GM19395 (cell line): ENCODE measurements at regions not wholly inside any gene's neighbourhood (a gene's known extent, or its start where the extent isn't known, plus 50 kb on each side); places are given as distances from the start of the nearest gene placed in this dataset.
"Not testable (repeated sequence)": the region's sequence is repeated elsewhere in the genome, so short reads cannot be mapped to it uniquely, and the experiment has no call there.

Experiments used
- ATAC-seq: cut with Tn5 transposase; IDR thresholded peaks from one replicate; pipeline ENCODE4 v1.9.1; 2021; ENCODE audit warnings: mild to moderate bottlenecking, moderate library complexity; ENCODE audit not compliant: unreplicated experiment

DNA sequence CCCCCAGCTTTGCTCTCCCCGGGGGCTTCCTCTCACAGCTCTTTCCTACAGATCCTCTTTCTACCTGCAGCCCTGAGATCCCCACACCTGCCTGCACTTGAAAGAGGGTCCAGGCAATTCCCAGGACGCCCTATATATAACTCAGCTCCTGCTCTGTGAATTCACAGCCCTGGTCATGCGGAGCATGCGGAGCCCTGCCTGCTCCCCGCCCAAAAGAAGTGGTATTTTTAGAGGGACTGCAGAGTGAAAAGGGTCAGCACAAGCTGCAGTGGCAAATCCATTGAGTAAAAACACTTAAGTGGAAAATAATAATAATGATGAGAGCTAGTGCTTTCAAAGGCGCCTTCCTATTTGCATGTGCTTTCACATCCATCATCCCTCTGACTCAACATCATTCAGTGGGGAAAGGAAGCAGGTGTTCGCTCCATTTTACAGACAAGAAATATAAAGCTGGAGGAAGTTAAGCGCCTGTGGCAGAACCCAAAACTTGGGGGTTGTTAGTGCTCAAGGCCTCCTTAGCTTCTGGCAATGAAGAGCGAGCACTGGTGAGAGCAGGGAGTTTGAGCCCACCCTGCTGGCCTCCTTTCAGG, 76.3 kb upstream of the LIPC start:
- ATAC-seq: no peak

DNA sequence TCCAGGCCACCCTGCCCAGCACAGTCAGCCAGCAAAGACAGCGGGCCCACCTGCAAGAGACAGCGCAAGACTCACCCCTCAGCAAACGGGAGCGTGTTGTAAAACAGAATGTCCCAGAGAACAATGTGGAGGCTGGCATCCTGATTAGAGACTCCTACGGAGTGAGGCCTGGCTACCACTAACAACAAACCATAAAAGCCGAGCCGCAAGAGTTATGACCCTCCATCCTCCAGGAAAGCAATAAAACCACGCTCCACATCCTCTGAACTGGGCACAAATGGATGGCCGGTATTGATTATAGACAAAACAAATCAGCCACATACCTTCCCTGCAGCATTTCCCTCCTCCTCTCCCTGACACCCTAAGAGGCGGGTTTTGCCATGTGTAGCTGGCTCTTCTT, 75.8 kb upstream of the LIPC start:
- ATAC-seq: no peak

DNA sequence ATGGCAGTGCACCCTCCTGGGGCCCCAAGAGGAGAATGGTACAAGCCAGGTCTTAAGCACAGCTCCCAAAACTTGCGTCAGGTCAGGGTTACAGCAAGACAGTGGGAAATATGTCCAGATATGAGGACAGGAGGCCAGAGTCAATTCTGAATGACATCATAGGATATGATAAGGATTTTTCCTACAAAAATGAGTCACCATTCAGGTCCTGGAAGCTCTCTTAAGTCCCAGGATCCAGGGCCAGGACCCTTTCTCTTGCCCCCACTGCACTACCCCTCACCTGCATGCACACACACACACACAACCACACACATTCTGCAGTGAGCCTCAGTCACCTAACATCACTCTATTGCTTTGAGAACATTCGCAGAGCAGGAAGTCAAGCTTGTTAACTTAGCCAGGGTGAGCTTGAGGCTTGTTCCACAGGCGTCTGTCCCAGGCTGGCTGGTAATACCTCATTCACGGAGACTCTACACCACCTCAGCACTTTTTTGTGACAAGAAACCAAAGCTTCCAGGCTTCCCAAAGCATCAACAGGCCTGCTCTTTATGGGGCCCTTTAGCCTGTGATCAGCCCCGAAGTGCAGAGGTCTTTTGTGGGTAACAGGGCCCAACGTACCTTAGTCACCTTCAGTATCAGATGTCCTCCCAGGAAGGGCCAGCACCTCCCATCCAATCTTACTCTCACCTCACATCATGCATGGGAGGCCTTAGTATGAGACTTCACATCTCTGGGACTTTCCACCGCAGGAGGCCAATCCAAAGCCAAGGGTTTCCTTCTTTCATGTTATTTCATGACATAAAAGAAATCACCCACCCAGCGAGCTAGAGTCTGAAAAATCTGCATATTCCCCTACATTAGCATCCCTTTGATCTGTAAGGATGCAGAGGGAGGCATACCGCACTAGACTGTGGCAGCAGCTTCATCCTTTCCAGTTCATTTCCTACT, 74.0 kb upstream of the LIPC start:
- ATAC-seq: no peak

DNA sequence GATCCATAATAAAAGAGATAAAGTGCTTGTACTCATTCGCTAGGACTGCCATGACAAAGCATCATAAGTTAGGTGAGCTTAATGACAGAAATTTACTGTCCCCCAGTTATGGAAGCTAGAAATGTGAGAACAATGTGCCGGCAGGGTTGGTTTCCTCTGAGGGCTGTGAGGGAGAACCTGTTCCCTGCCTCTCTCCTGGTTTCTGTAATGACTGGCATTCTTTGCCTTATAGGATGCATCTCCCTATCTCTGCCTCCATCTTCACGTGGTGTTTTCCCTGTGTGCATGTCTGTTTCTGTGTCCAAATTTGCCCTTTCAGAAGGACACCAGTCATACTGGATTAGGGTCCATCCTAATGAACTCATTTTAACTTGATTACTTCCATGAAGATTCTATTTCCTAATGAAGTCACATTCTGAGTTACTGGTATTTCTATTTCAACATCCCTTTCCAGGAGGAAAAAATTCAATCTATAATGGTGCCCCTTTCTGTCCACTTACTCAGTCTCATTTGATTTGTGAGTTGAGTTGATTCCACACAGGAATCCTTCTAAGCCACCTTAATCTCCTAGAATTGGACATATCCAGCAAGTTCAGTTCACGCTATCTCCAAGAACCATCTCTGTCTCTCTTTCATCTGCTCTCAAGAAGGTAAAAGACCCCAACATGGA, 71.2 kb upstream of the LIPC start:
- ATAC-seq: no peak

DNA sequence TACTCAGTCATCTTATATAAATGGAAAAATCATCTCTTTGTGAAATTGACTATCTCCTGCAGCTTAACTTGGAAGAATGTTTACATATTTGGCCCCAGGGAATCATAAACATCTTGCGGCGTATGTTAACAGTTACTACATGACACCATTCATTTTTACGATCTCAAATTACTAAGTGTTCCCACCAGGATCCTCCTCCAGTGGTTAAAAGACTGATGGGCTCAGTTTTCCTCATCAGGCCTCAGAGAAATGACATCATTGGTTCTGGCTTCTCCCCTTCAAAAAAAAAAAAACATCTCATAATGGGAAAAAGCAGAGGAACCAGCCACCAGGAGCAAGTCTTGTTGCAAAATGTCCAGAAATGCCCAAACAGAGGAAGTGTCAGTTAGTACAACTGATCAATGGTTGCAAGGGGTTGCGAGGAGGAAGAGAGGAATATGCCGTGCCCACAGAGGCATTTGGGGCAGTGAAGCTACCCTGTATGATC, 70.5 kb upstream of the LIPC start:
- no peak for ATAC-seq

DNA sequence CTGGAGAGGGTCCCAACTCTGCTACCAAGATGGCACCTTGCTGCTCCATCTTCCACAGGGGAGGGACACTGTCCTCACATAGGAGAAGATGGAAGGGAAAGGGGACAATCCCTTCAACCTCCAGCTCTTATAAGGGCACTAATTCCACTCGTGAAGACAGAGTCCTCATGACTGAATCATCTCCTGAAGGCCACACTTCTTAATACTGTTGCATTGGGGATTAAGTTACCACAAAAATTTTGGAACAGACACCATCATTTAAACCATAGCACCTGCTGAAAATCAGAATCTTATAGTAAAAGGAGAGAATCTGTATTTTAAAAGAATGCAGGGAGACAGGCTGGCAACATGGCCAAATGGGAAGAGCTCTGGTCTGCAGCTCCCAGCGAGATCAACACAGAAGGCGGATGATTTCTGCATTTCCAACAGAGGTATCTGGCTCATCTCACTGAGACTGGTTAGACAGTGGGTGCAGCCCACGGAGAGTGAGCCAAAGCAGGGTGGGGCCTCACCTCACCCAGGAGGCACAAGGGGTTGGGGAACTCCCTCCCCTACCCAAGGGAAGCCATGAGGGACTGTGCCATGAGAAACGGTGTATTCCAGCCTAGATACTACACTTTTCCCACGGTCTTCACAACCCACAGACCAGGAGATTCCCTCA, 69.4 kb upstream of the LIPC start:
- ATAC-seq: no peak

DNA sequence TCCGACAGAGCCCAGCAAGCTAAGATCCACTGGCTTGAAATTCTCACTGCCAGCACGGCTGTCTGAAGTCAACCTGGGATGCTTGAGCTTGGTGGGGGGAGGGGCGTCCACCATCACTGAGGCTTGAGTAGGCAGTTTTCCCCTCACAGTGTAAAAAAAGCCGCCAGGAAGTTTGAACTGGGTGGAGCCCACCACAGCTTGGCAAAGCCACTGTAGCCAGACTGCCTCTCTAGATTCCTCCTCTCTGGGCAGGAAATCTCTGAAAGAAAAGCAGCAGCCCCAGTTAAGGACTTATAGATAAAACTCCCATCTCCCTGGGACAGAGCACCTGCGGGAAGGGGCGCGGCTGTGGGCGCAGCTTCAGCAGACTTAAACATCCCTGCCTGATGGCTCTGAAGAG, 68.7 kb upstream of the LIPC start:
- not testable (repeated sequence) for ATAC-seq

DNA sequence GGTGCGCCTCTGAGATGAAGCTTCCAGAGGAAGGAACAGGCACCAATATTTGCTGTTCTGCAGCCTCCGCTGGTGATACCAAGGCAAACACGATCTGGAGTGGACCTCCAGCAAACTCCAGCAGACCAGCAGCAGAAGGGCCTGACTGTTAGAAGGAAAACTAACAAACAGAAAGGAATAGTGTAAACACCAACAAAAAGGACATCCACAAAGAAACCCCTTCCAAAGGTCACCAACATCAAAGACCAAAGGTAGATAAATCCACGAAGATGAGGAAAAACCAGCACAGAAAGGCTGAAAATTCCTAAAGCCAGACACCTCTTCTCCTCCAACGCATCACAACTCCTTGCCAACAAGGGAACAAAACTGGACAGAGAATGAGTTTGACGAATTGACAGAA, 68.1 kb upstream of the LIPC start:
- not testable (repeated sequence) for ATAC-seq

DNA sequence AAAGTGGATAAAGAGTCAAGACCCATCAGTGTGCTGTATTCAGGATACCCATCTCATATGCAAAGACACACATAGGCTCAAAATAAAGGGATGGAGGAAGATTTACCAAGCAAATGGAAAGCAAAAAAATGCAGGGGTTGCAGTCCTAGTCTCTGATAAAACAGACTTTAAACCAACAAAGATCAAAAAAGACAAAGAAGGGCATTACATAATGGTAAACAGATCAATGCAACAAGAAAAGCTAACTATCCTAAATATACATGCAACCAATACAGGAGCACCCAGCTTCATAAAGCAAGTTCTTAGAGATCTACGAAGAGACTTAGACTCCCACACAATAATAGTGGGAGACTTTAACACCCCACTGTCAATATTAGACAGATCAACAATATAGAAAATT, 66.7 kb upstream of the LIPC start:
- ATAC-seq: not testable (repeated sequence)

DNA sequence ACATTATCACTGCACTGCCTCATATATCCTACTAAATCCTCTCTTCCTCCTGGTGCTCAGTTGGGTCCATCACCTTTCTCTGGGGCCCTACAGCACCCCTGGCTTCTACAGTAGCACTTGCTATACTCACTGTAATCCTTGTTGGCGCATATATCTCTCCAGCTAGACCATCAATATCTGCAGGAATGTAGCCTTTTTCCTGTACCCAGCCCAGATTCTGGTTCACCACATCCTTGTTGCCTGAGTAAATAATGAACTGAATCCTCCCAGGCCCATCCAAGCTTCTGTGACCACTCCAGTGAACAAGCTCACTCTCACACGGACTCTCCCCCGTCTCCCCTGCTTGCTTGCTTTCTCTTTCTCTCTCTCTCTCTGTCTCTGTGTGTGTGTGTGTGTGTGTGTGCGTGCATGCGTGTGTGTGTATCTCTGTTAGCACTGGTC, 62.5 kb upstream of the LIPC start:
- ATAC-seq: peak; percentile 49

DNA sequence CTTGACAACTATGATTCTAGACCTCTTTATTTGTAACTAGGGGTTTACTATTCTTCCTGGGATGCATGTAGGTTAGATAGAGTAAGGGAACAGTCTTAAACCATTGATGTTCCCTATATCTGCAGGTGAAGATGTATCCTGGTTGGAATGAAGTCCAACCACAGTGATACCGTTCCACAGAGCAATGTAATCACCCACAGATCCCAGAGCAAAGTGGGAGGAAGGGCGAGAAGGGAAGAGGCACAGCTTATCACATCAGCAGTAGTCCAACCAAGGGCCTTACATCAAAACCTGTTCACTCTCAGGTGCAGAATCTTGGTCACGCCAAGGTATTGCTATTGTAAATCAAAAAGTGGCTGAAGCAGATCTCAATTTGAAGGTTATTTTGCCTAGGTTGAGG, 61.8 kb upstream of the LIPC start:
- no peak for ATAC-seq

DNA sequence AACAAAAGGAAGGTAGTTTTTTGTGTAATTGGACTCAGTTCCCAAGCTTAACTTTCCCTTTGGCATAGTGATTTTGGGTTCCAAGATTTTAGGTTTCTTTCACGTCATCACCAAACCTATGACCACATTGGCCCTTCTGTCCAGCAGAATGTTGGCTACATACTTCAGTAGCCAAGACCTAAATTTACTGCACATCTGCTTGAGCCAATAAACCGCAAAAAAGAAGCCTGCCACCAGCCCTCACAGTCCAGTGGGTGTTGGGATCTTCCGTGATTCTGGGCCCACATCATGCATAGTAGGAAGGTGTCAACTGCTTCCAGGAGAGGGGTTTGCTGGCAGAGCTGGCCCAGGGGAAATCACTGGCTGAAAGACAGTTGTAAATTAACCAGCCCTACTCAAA, 57.6 kb upstream of the LIPC start:
- no peak for ATAC-seq

DNA sequence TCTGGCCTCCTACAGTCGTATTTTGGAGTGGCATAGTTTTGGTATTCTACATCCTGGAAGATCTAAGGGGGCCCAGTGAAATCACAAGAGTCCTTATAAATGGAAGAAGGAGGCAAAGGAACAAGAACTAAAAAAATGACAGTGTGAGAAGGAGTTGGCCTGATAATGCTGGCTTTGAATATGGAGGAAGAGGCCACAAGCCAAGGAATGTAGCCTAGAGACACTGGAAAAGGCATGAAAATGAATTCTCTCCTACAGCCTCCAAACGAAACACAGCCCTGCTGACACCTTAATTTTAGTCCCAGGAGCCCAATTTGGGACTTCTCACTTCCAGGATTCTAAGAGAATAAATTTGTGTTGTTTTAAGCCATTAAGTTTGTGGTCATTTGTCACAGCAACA, 54.6 kb upstream of the LIPC start:
- ATAC-seq: no peak

DNA sequence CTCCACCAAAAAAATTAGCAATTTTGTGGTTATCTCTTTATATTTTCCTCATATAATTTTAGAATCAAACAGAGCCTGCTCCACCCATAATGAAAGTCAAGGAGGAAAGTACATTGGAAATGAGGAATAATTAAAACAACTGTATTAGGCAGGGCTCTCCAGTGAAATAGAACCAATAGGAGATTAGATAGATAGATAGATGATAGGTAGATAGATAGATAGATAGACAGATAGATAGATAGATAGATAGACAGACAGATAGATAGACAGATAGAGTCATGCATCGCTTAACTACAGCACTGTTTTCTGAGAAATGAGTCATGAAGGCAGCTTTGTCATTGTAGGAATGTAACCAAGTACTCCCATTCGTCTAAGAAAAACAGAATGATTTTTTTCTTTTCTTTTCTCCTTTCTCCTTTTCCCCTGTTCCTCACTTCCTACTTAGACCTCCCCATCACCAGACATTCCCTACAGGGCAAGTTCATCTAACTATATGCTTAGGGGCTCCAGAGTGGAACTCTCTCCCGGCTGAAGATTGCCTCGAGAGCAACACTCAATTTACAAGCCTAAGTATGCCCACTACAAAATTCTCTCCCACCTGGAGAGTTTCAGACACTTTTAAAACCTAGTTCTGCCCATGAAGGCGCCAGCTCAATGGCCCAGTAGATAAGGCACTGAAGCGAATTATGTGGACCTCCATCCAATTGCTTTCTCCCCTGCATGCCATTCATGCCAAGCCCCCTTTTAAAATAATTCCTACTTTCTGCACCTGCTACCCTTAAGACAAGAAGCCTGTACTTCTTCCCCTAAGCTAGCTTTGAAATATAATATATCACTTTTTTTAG, 53.3 kb upstream of the LIPC start:
- no peak for ATAC-seq

DNA sequence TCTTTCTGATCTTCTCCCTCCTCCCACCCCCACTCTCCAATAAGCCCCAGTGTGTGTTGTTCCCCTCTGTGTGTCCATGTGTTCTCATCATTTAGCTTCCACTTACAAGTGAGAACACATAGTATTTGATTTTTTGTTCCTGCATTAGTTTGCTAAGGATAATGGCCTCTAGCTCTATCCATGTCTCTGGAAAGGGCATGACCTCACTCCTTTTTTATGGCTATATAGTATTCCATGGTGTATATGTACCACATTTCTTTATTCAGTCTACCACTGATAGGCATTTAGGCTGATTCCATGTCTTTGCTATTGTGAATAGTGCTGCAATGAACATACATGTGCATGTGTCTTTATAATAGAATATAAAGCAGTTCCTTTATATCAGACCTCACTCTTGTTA, 52.3 kb upstream of the LIPC start:
- not testable (repeated sequence) for ATAC-seq

DNA sequence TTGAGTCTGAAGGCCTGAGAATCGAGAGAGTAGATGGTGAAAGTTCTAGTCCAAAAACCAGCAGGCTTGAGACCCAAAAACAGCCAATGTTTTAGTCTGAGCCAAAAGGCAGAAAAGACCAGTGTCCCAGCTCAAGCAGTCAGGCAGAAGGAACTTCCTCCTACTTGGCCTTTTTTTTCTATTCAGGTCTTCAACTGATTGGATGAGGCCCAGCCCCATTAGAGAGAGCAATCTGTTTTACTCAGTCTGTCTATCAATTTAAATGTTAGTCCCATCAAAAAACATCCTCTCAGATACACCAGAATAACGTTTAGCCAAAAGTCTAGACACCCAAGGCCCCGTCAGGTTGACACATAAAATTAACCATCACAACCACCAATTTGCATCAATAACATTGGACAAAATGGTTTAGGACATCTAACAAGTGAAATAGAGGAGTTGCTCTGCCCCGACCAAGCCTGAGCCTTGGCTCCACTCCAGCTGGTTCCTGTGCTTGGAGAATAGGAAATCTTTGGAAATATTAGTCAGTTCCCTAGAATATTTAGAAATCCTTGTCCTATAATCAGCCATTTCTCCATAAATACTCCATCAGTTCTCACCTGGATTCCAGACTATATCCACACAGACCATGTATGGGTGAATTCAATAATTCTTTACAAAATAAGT, 51.4 kb upstream of the LIPC start:
- no peak for ATAC-seq

DNA sequence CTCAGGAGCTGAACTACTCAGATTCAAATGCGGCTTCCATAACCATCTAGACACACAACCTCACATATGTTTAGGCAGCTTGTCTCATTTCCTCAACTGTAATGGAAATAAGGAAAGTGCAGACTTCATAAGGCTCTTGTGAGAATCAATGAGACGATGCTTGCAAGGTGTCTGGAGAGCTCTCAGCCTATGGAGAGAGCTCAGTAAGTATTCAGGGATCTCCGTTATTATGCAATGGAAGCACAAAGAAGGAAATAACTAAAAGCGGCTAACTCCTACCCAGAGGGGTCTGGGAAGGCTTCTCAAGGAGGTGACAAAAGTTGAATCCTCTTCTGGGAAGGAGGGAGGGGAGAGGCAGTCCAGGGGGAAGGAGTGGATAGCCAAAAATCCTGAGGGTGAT, 50.1 kb upstream of the LIPC start:
- no peak for ATAC-seq
